ENCODE measurements at regions not wholly inside any gene's neighbourhood (a gene's known extent, or its start where the extent isn't known, plus 50 kb on each side); places are given as distances from the start of the nearest gene placed in this dataset.

GRCh38 chr1:83718338-83718737 lies 280.6 kb downstream of the TTLL7 start:
- no peak for FAIRE-seq

GRCh38 chr1:83717785-83718184 lies 281.1 kb downstream of the TTLL7 start:
- no peak for FAIRE-seq

- no peak for FAIRE-seq
Measured at GRCh38 chr1:83716641-83717040, 282.3 kb downstream of the TTLL7 start.

- FAIRE-seq = no peak
Measured at GRCh38 chr1:83715550-83715949, 283.4 kb downstream of the TTLL7 start.

GRCh38 chr1:83709662-83710061 lies 289.3 kb downstream of the TTLL7 start:
- no peak for FAIRE-seq

GRCh38 chr1:83706354-83706938 lies 292.5 kb downstream of the TTLL7 start:
- no peak for FAIRE-seq

GRCh38 chr1:83705091-83705490 lies 293.8 kb downstream of the TTLL7 start:
- no peak for FAIRE-seq

- no peak for FAIRE-seq
Measured at GRCh38 chr1:83704350-83704749, 294.6 kb downstream of the TTLL7 start.

GRCh38 chr1:83702356-83702755 lies 296.6 kb downstream of the TTLL7 start:
- no peak for FAIRE-seq

GRCh38 chr1:83701355-83701754 lies 297.6 kb downstream of the TTLL7 start:
- no peak for FAIRE-seq

- no peak for FAIRE-seq
Measured at GRCh38 chr1:83698644-83699043, 300.3 kb downstream of the TTLL7 start.

GRCh38 chr1:83697961-83698360 lies 301.0 kb downstream of the TTLL7 start:
- FAIRE-seq = no peak

GRCh38 chr1:83697220-83697619 lies 301.7 kb downstream of the TTLL7 start:
- no peak for FAIRE-seq

- no peak for FAIRE-seq
Measured at GRCh38 chr1:83694449-83694848, 304.5 kb downstream of the TTLL7 start.

- FAIRE-seq = no peak
Measured at GRCh38 chr1:83693427-83694126, 305.4 kb downstream of the TTLL7 start.

- no peak for FAIRE-seq
Measured at GRCh38 chr1:83692524-83693381, 306.2 kb downstream of the TTLL7 start.

GRCh38 chr1:83691953-83692500 lies 306.9 kb downstream of the TTLL7 start:
- FAIRE-seq = no peak

- FAIRE-seq = no peak
Measured at GRCh38 chr1:83689921-83690868, 308.7 kb downstream of the TTLL7 start.

GRCh38 chr1:83682132-83682531 lies 316.8 kb downstream of the TTLL7 start:
- FAIRE-seq = no peak

- FAIRE-seq = no peak
Measured at GRCh38 chr1:83676106-83676505, 322.8 kb downstream of the TTLL7 start.

GRCh38 chr1:83673312-83673711 lies 325.6 kb downstream of the TTLL7 start:
- FAIRE-seq = no peak

GRCh38 chr1:83671586-83671985 lies 327.3 kb downstream of the TTLL7 start:
- no peak for FAIRE-seq
